KMS-11 (cell line): ENCODE measurements at regions not wholly inside any gene's neighbourhood (a gene's known extent, or its start where the extent isn't known, plus 50 kb on each side); places are given as distances from the start of the nearest gene placed in this dataset.

Source experiments
- H2AFZ ChIP-seq: fragments of 200-600 bp; sonication (generic); 2 replicates; pipeline ENCODE4 v1.6.1; 2016; ENCODE audit warnings: antibody characterized with exemption, mixed run types, low read depth
- H3K27ac ChIP-seq: fragments of 200-600 bp; sonication (generic); 2 replicates; pipeline ENCODE4 v1.6.1; 2016; ENCODE audit warnings: mild to moderate bottlenecking, mixed run types
- H3K27me3 ChIP-seq: fragments of 200-600 bp; sonication (generic); 2 replicates; pipeline ENCODE4 v1.6.1; 2017; ENCODE audit warnings: mild to moderate bottlenecking, low read depth, mixed run types, moderate library complexity; ENCODE audit not compliant: insufficient read depth
- H3K36me3 ChIP-seq: fragments of 200-600 bp; sonication (generic); 2 replicates; pipeline ENCODE4 v1.6.1; 2017; ENCODE audit warnings: mild to moderate bottlenecking, mixed run types; ENCODE audit not compliant: insufficient read depth
- H3K4me1 ChIP-seq: fragments of 200-600 bp; sonication (generic); 2 replicates; pipeline ENCODE4 v1.6.1; 2016; ENCODE audit warnings: mild to moderate bottlenecking, low read depth, mixed run types; ENCODE audit not compliant: poor library complexity, severe bottlenecking
- H3K4me2 ChIP-seq: fragments of 200-600 bp; sonication (generic); 2 replicates; pipeline ENCODE4 v1.7.0; 2016; ENCODE audit warnings: mild to moderate bottlenecking, mixed run types
- H3K4me3 ChIP-seq: fragments of 200-600 bp; sonication (generic); IDR thresholded peaks from 2 replicates; pipeline ENCODE4 v1.6.1; 2017; ENCODE audit warnings: low read depth, low read length, mixed read lengths; ENCODE audit not compliant: insufficient read depth
- H3K79me2 ChIP-seq: fragments of 200-600 bp; sonication (generic); 2 replicates; pipeline ENCODE4 v1.6.1; 2016; ENCODE audit warnings: low read depth, mixed run types; ENCODE audit not compliant: insufficient read depth
- H3K9ac ChIP-seq: fragments of 200-600 bp; sonication (generic); 2 replicates; pipeline ENCODE4 v1.6.1; 2016; ENCODE audit warnings: mild to moderate bottlenecking, mixed run types
- H4K20me1 ChIP-seq: fragments of 200-600 bp; sonication (generic); 2 replicates; pipeline ENCODE4 v1.6.1; 2016; ENCODE audit warnings: mild to moderate bottlenecking, mixed run types; ENCODE audit not compliant: insufficient read depth
- TF ChIP-seq, protein P1 (sequence below): fragments of 200-600 bp; sonication (generic); conservative IDR thresholded peaks from 2 replicates; pipeline ENCODE4 v1.6.1; 2017; ENCODE audit warnings: low read depth, mild to moderate bottlenecking, antibody characterized with exemption, low read length, moderate library complexity, mixed read lengths

- Histone ChIP-seq H3K4me3 (no peak overlapping the region), H3K36me3 (no peaks in the 10 kb centered on the region), H4K20me1 (no peaks in the 10 kb centered on the region), H3K4me1 (no peaks in the 10 kb centered on the region), H3K27ac (no peak overlapping the region), H3K27me3 (no peaks in the 10 kb centered on the region), H3K9ac (no peak overlapping the region), H3K4me2 (no peak overlapping the region), H2AFZ (no peak overlapping the region), H3K79me2 (no peaks in the 10 kb centered on the region)
- TF ChIP-seq, protein P1, sequence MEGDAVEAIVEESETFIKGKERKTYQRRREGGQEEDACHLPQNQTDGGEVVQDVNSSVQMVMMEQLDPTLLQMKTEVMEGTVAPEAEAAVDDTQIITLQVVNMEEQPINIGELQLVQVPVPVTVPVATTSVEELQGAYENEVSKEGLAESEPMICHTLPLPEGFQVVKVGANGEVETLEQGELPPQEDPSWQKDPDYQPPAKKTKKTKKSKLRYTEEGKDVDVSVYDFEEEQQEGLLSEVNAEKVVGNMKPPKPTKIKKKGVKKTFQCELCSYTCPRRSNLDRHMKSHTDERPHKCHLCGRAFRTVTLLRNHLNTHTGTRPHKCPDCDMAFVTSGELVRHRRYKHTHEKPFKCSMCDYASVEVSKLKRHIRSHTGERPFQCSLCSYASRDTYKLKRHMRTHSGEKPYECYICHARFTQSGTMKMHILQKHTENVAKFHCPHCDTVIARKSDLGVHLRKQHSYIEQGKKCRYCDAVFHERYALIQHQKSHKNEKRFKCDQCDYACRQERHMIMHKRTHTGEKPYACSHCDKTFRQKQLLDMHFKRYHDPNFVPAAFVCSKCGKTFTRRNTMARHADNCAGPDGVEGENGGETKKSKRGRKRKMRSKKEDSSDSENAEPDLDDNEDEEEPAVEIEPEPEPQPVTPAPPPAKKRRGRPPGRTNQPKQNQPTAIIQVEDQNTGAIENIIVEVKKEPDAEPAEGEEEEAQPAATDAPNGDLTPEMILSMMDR, result no peak
These were observed 295.1 kb upstream of the SLITRK5 start for GRCh38 chr13:87376081-87376480.

- TF ChIP-seq, protein P1, result no peak
- Histone ChIP-seq H3K4me1 (no peaks in the 10 kb centered on the region), H3K36me3 (no peaks in the 10 kb centered on the region), H3K9ac (no peak overlapping the region), H3K79me2 (no peaks in the 10 kb centered on the region), H3K27ac (no peak overlapping the region), H3K27me3 (no peaks in the 10 kb centered on the region), H3K4me2 (no peak overlapping the region), H3K4me3 (no peak overlapping the region), H2AFZ (no peak overlapping the region), H4K20me1 (no peaks in the 10 kb centered on the region)
These were observed 287.1 kb upstream of the SLITRK5 start for GRCh38 chr13:87384099-87384498.

- H3K4me3 ChIP-seq, result no peak overlapping the region
- H3K36me3 ChIP-seq, result no peaks in the 10 kb centered on the region
- no peak overlapping the region for H3K4me2 ChIP-seq
- H3K27ac ChIP-seq, result no peak overlapping the region
- H3K4me1 ChIP-seq, result no peaks in the 10 kb centered on the region
- no peak overlapping the region for H2AFZ ChIP-seq
- H3K9ac ChIP-seq, result no peak overlapping the region
- TF ChIP-seq, protein P1, result no peak
- no peaks in the 10 kb centered on the region for H3K79me2 ChIP-seq
- H3K27me3 ChIP-seq, result no peaks in the 10 kb centered on the region
- H4K20me1 ChIP-seq, result no peaks in the 10 kb centered on the region
These were observed 277.8 kb upstream of the SLITRK5 start for GRCh38 chr13:87393358-87393757.

- no peaks in the 10 kb centered on the region for H3K27me3 ChIP-seq
- no peaks in the 10 kb centered on the region for H3K79me2 ChIP-seq
- no peak overlapping the region for H3K4me3 ChIP-seq
- no peak overlapping the region for H2AFZ ChIP-seq
- H3K4me1 ChIP-seq, result no peaks in the 10 kb centered on the region
- H3K36me3 ChIP-seq, result no peaks in the 10 kb centered on the region
- TF ChIP-seq, protein P1, result no peak
- no peak overlapping the region for H3K27ac ChIP-seq
- H4K20me1 ChIP-seq, result no peaks in the 10 kb centered on the region
- no peak overlapping the region for H3K9ac ChIP-seq
- H3K4me2 ChIP-seq, result no peak overlapping the region
These were observed 273.1 kb upstream of the SLITRK5 start for GRCh38 chr13:87398047-87398446.
